ENCODE measurements at regions not wholly inside any gene's neighbourhood (a gene's known extent, or its start where the extent isn't known, plus 50 kb on each side); places are given as distances from the start of the nearest gene placed in this dataset.

GRCh38 chr22:49380095-49380827, 447.4 kb downstream of the BRD1 start:
- no peak for DNase-seq

- no peak for DNase-seq
These were observed 450.4 kb downstream of the BRD1 start for GRCh38 chr22:49377306-49377705.

DNA sequence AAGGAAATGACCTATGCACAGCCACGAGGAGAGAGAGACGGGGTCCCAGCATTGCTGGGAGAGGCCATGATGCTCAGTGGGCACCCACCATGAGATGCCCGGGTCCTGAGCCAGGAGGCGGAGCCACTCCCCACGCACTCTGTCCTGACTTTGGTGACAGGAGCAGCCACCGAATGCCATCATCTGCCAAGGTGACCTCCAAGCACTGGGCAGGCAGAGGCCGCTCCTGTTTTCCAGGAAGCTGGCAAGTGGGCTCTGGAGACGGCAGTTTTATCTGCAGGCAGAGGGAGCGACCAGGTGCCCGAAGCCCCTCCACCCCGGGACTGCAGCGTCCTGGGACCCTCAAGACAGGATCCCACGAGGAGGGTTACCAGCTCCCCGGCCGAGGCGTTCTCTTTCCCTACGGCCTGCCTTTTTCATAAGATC, 453.9 kb downstream of the BRD1 start:
- DNase-seq = no peak

- DNase-seq = no peak
These were observed 454.4 kb downstream of the BRD1 start for GRCh38 chr22:49373289-49373666.

DNA sequence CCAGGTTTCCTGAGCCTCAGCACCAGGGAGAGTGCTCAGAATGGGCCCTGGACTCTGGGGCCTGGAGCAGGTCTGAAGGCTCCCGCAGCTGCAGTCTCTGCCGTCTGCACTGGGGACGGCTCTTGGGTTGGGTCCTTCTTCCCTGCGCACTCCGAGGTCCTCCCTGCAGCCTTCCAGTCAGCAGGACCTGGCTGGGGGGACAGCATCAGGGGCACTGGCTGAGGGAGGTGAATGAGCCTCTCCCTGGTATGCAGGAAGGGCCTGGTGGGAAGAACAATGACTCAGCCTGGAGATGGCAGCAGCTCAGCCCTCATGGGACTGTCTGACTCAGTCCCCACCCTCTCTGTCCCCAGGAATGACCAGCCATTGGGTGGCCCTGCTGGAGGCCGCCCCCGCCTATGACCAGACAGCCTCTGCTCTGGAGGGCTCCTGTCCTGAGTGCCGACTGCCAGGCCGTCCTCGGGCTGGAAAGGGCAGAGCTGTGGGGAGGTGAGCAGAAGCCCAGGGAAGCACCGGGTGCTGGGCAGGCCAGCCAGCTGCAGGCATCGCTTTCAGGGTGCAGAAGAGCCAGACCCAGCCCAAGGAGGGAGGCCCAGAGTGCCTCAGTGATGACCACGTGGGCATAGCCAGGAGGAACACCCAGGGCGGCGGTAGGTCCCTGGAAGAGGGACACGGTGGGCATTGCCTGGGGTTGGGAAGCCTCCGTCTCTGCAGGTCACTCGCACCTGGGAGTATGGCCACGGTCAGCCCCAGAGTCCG, 455.0 kb downstream of the BRD1 start:
- no peak for DNase-seq

- DNase-seq = no peak
These were observed 455.6 kb downstream of the BRD1 start for GRCh38 chr22:49372111-49372529.

- no peak for DNase-seq
These were observed 456.2 kb downstream of the BRD1 start for GRCh38 chr22:49371325-49372110.

- DNase-seq = no peak
These were observed 456.9 kb downstream of the BRD1 start for GRCh38 chr22:49370627-49371301.

DNA sequence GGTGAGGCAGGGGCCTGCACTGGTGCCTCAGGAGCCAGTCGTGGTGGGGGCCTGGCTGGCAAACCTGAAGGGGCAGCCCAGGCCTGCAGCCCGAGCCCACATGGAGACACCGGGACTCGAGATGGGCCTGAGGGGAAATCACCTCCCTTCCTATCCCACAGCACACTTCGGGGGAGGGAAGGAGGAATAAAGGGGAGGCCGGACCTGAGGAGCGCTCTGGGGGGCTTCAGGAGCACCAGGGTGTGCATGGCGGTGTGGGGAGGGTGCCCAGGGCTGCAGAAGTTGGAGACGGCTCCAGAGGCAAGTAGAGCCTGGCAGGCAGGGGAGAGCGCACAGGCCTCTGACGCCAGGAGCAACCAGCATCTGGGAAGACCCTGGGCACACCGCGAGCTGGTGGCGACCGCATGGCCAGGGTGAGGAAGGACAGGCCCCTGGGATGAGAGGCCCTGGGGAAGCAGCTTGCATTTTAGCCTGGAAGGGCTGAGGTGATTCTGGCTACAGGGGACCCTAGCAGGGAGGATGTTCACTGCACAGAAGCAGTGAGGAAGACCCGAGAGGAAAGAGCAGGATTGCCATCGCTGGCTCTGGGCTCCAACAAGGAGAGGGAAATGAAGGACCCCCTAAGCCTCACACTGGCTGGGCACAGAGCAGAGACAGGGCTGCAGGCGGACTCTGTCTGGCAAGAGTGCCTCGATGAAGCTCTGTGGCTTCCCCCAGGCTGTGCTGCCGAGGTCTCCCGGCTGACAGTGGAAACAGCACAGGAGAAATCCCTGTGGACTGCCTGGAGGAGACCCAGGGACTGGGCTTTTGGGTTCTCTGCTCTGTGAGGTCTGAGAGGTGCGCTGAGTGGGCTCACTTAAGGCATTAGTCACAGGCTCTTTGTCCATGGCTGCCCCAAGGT, 457.7 kb downstream of the BRD1 start:
- DNase-seq = no peak

- no peak for DNase-seq
These were observed 458.5 kb downstream of the BRD1 start for GRCh38 chr22:49368976-49369725.

DNA sequence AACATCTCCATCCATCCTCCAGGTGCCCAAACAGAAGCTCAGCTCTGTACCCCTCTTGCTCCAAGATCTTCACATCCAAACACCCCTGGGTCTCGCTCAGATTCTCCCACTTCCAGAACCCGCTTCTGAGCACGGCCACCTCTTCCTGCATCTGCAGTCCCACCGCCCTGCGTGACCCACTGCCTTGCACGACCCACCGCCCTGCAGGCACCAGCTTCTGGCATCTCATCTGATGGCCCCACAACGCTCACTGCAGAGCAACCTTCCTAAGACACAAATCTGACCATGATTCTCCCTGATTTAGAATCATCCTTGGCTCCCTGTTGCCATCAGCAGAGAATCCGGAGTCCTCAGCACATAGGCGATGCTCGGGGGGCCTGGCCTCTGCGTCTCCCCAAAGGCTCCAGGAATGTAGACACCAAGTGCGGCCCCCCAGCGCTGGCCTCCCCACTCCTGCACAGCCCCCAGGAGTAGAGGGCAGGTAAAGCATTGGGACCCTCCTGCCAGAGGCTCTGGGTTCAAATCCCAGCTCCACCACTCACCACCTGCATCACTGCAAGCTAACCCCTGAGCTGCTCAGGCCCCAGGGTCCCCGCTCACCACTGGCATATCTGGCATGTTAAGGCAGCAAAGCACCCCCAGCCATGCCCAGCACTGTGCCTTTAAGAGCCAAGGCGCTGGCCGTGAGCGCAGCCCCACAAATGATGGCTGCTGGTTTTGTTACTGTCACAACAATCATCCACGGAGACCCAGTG, 459.3 kb downstream of the BRD1 start:
- no peak for DNase-seq

- no peak for DNase-seq
These were observed 460.5 kb downstream of the BRD1 start for GRCh38 chr22:49367041-49367697.

GRCh38 chr22:49366437-49366836, 461.2 kb downstream of the BRD1 start:
- DNase-seq = no peak

DNA sequence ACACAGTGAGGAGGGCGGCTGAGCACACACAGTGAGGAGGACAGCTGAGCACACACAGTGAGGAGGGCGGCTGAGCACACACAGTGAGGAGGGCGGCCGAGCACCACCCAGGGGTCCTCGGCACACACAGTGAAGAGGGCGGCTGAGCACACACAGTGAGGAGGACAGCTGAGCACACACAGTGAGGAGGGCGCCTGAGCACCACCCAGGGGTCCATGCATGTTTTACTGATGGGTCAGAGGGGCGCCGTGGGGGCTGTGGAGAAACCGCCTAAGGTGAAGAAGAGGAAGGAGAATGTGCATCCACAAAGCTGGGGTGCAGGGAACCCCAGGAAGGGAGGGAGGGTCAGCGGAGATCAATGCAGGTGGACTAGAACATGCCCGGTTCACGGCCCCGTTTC, 461.8 kb downstream of the BRD1 start:
- DNase-seq = no peak

- DNase-seq = no peak
These were observed 462.4 kb downstream of the BRD1 start for GRCh38 chr22:49365191-49365837.

- no peak for DNase-seq
These were observed 463.3 kb downstream of the BRD1 start for GRCh38 chr22:49364398-49364797.

DNA sequence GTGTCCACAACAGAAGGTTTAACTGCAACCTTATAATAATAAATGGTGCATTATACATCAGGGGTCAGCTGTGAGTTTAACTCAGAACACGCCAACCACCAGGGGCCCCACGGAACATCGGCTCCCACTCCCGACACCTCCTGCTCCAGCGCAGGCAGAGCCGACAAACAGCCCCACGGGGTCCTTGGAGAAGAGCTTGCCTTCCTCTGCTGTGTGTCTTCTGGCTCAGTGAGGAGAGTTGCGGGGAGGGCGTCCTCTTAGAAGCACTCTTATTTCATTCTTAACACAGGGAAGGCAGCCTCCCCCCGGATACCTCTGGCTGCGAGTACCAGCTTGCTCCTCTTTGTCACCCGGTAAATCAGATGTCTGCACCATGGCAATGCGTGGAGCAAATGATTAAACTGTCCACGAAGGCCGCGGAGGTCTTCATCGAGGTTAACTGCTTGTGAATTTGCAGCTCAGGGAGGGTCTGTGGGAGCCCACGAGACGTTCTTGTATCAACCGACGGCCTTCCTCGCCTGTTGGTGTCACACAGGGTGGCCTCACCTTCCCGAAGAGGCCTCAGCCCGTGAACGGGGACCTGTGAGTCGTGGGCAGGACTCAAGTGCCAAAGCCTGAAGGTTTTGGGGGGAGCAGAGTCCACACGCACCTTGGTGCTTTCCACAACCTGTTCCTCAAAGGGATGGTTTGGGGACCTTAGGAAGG, 464.0 kb downstream of the BRD1 start:
- DNase-seq = no peak

DNA sequence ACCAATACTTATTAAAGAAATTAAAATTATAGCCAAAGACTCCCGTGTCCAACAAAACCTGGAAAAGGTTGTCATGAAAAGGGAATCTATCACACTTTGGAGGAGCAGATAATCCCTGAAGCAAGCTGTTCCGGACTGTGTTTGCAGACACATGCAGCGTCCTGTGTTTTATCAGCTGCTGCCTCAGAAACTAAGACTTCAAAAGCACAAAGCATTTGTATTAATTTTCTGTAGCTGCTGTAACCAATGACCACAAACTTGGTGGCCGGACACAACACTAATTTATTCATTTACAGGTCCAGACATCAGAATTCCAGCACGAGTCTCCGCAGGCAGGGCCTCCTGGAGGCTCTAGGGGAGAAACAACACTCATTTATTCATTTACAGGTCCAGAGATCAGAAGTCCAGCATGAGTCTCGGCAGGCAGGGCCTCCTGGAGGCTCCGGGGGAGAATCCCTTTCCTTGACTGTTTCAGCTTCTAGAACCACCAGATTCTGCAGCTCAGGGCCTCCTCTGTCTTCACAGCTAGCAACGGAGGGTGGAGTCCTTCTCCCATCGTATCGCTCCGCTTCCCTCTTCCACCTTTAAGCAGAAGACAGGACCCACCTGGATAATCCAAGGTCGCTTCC, 465.3 kb downstream of the BRD1 start:
- no peak for DNase-seq
